ENCODE measurements at regions not wholly inside any gene's neighbourhood (a gene's known extent, or its start where the extent isn't known, plus 50 kb on each side); places are given as distances from the start of the nearest gene placed in this dataset.

DNA sequence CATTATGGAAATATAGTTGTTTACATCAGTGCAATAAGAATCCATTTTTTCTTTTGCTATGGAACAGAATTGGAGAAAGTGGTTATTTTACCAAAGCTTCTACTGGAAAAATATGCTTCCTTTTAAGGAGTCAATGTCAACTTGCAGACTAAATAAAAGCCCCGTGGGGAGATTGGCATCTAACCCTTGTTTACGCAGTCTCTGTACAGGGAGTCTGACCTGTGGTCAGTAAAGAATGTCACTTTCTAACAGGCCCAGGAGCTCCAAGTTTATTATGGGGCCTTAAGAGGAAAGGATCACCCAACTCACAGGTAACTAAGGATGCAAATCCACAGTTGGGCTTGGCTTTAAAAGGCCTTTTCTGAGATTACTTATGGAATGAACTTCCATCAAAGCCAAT, 1751.2 kb downstream of the SI start:
- no peak overlapping the region for H2AK5ac ChIP-seq (ENCODE audit: low read length, severe bottlenecking)
- H3K9me3 ChIP-seq (ENCODE audit: control insufficient read depth, low read length) = peaks cover 39% of the 10 kb centered on the region
- H3K79me1 ChIP-seq (replicated peaks; ENCODE audit: low read length, poor library complexity, severe bottlenecking) = no peaks in the 10 kb centered on the region
- no peak overlapping the region for H3K4me3 ChIP-seq (ENCODE audit: insufficient read depth in 1 of 2, low read depth in 1 of 2, low read length in 2 of 2)
- peak; percentile 75 for DNase-seq
- no peak overlapping the region for H3K23ac ChIP-seq (ENCODE audit: low read length in 2 of 2)
- no peaks in the 10 kb centered on the region for H3K4me1 ChIP-seq (ENCODE audit: control insufficient read depth, insufficient read depth, low read depth, low read length)
- H2BK15ac ChIP-seq (ENCODE audit: low read depth, poor library complexity, severe bottlenecking) = no peak overlapping the region
- H3K27me3 ChIP-seq (ENCODE audit: control insufficient read depth in 1 of 2, insufficient read depth in 1 of 2, low read length in 2 of 2) = no peaks in the 10 kb centered on the region
- no peak overlapping the region for H4K8ac ChIP-seq (ENCODE audit: low read length)
- H3K27ac ChIP-seq (ENCODE audit: low read length, poor library complexity, severe bottlenecking) = no peak overlapping the region
- no peaks in the 10 kb centered on the region for H3K36me3 ChIP-seq (ENCODE audit: control insufficient read depth in 1 of 2, insufficient read depth in 2 of 2, low read depth in 1 of 2, low read length in 2 of 2)
- no peak overlapping the region for H4K91ac ChIP-seq (ENCODE audit: low read length)
- no peak overlapping the region for H2AFZ ChIP-seq (ENCODE audit: low read depth, low read length)
- H3K4me2 ChIP-seq (ENCODE audit: low read length, poor library complexity, severe bottlenecking) = no peak overlapping the region
- no peak overlapping the region for H2BK12ac ChIP-seq (ENCODE audit: low read length in 2 of 2)
- H2BK120ac ChIP-seq (ENCODE audit: low read depth, low read length) = no peak overlapping the region
- H2BK5ac ChIP-seq (ENCODE audit: low read depth, low read length, poor library complexity, severe bottlenecking) = no peak overlapping the region
- H3K14ac ChIP-seq (ENCODE audit: low read length in 2 of 2) = no peak overlapping the region
- H3K18ac ChIP-seq (ENCODE audit: low read depth in 1 of 2, low read length in 2 of 2) = no peak overlapping the region
- H3K4ac ChIP-seq (ENCODE audit: low read depth in 1 of 2, low read length in 2 of 2) = no peak overlapping the region
- 10% methylated on average over 2 of the region's 2 CpGs for WGBS
- H3K9ac ChIP-seq (ENCODE audit: low read length) = no peak overlapping the region

DNA sequence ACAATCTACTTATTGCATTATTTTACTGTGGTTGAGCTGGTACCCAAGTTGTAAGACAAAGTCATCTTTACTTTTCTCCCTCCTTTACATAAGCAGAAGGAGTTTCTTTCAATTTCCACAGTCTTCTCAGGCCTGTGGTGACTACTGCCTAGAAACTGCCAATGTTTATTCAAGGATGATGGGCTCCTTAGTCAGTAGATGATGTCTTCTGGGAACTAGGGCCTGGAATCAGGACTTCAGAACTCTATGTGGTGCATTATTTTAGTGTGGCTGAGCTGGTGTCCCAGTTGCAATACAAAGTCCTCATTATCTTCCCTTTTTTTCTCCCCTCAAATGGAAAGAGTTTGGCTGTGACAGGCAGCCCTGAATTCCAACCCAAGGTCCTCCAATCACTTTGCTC, 1762.5 kb downstream of the SI start:
- no peaks in the 10 kb centered on the region for H3K27me3 ChIP-seq (ENCODE audit: control insufficient read depth in 1 of 2, insufficient read depth in 1 of 2, low read length in 2 of 2)
- no peaks in the 10 kb centered on the region for H3K36me3 ChIP-seq (ENCODE audit: control insufficient read depth in 1 of 2, insufficient read depth in 2 of 2, low read depth in 1 of 2, low read length in 2 of 2)
- H3K27ac ChIP-seq (ENCODE audit: low read length, poor library complexity, severe bottlenecking) = no peak overlapping the region
- H2AK5ac ChIP-seq (ENCODE audit: low read length, severe bottlenecking) = no peak overlapping the region
- H3K4me3 ChIP-seq (ENCODE audit: insufficient read depth in 1 of 2, low read depth in 1 of 2, low read length in 2 of 2) = no peak overlapping the region
- H3K79me1 ChIP-seq (replicated peaks; ENCODE audit: low read length, poor library complexity, severe bottlenecking) = no peaks in the 10 kb centered on the region
- peak; percentile 67 for DNase-seq
- H3K4ac ChIP-seq (ENCODE audit: low read depth in 1 of 2, low read length in 2 of 2) = no peak overlapping the region
- H3K9me3 ChIP-seq (ENCODE audit: control insufficient read depth, low read length) = peaks cover 9% of the 10 kb centered on the region
- no peak overlapping the region for H4K91ac ChIP-seq (ENCODE audit: low read length)
- H3K4me1 ChIP-seq (ENCODE audit: control insufficient read depth, insufficient read depth, low read depth, low read length) = no peaks in the 10 kb centered on the region
- H3K4me2 ChIP-seq (ENCODE audit: low read length, poor library complexity, severe bottlenecking) = no peak overlapping the region
- no peak overlapping the region for H3K18ac ChIP-seq (ENCODE audit: low read depth in 1 of 2, low read length in 2 of 2)
- no peak overlapping the region for H2AFZ ChIP-seq (ENCODE audit: low read depth, low read length)
- H2BK15ac ChIP-seq (ENCODE audit: low read depth, poor library complexity, severe bottlenecking) = no peak overlapping the region
- no peak overlapping the region for H3K14ac ChIP-seq (ENCODE audit: low read length in 2 of 2)
- no peak overlapping the region for H2BK12ac ChIP-seq (ENCODE audit: low read length in 2 of 2)
- no peak overlapping the region for H2BK5ac ChIP-seq (ENCODE audit: low read depth, low read length, poor library complexity, severe bottlenecking)
- no peak overlapping the region for H4K8ac ChIP-seq (ENCODE audit: low read length)
- H2BK120ac ChIP-seq (ENCODE audit: low read depth, low read length) = no peak overlapping the region
- no peak overlapping the region for H3K9ac ChIP-seq (ENCODE audit: low read length)
- no peak overlapping the region for H3K23ac ChIP-seq (ENCODE audit: low read length in 2 of 2)

- Histone ChIP-seq H2AFZ (ENCODE audit: low read depth, low read length) (no peak overlapping the region), H4K91ac (ENCODE audit: low read length) (no peak overlapping the region)
- 94% methylated on average over 2 of the region's 2 CpGs for WGBS
These were observed 1771.9 kb downstream of the SI start for GRCh38 chr3:163306405-163306804.

DNA sequence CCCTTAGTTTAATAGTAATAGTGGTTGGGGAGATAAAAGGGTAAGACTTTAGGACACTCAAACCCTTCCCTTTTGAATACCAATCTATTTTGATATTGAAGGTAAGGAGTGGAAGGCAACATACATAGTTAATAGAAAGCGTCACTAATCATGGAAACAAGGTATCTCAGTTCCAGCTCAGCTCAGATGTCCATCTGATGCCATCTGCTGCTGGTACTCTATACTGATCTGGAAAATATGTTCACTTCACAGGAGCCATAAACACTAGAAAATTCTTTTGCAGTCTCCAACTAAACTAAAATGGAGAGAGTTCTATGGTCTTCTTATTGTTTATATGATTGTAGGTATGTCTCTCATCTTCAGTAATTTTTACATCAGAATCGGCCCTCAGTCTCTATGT, 1777.1 kb downstream of the OTOL1 start:
- Histone ChIP-seq H2BK5ac (ENCODE audit: low read depth, low read length, poor library complexity, severe bottlenecking) (no peak overlapping the region), H2AFZ (ENCODE audit: low read depth, low read length) (no peak overlapping the region), H3K18ac (ENCODE audit: low read depth in 1 of 2, low read length in 2 of 2) (no peak overlapping the region), H3K4me2 (ENCODE audit: low read length, poor library complexity, severe bottlenecking) (no peak overlapping the region), H2BK12ac (ENCODE audit: low read length in 2 of 2) (no peak overlapping the region), H3K4me1 (ENCODE audit: control insufficient read depth, insufficient read depth, low read depth, low read length) (no peaks in the 10 kb centered on the region), H2BK15ac (ENCODE audit: low read depth, poor library complexity, severe bottlenecking) (no peak overlapping the region), H3K4ac (ENCODE audit: low read depth in 1 of 2, low read length in 2 of 2) (no peak overlapping the region), H3K23ac (ENCODE audit: low read length in 2 of 2) (no peak overlapping the region), H3K79me1 (replicated peaks; ENCODE audit: low read length, poor library complexity, severe bottlenecking) (no peaks in the 10 kb centered on the region), H4K91ac (ENCODE audit: low read length) (no peak overlapping the region), H3K14ac (ENCODE audit: low read length in 2 of 2) (no peak overlapping the region), H3K27me3 (ENCODE audit: control insufficient read depth in 1 of 2, insufficient read depth in 1 of 2, low read length in 2 of 2) (no peaks in the 10 kb centered on the region), H3K36me3 (ENCODE audit: control insufficient read depth in 1 of 2, insufficient read depth in 2 of 2, low read depth in 1 of 2, low read length in 2 of 2) (no peaks in the 10 kb centered on the region), H2AK5ac (ENCODE audit: low read length, severe bottlenecking) (no peak overlapping the region), H3K9ac (ENCODE audit: low read length) (no peak overlapping the region), H3K4me3 (ENCODE audit: insufficient read depth in 1 of 2, low read depth in 1 of 2, low read length in 2 of 2) (no peak overlapping the region), H3K27ac (ENCODE audit: low read length, poor library complexity, severe bottlenecking) (no peak overlapping the region), H2BK120ac (ENCODE audit: low read depth, low read length) (no peak overlapping the region), H4K8ac (ENCODE audit: low read length) (no peak overlapping the region), H3K9me3 (ENCODE audit: control insufficient read depth, low read length) (no peaks in the 10 kb centered on the region)
- no peak for DNase-seq
- 95% methylated on average over 2 of the region's 2 CpGs for WGBS

More at GRCh38 chr3:163306405-163306804, 1771.9 kb downstream of the SI start:
- H4K8ac ChIP-seq (ENCODE audit: low read length) = no peak overlapping the region
- H3K27me3 ChIP-seq (ENCODE audit: control insufficient read depth in 1 of 2, insufficient read depth in 1 of 2, low read length in 2 of 2) = no peaks in the 10 kb centered on the region
- H2BK5ac ChIP-seq (ENCODE audit: low read depth, low read length, poor library complexity, severe bottlenecking) = no peak overlapping the region
- no peak overlapping the region for H3K4me3 ChIP-seq (ENCODE audit: insufficient read depth in 1 of 2, low read depth in 1 of 2, low read length in 2 of 2)
- H2BK15ac ChIP-seq (ENCODE audit: low read depth, poor library complexity, severe bottlenecking) = no peak overlapping the region
- no peak overlapping the region for H3K9ac ChIP-seq (ENCODE audit: low read length)
- no peak overlapping the region for H3K4me2 ChIP-seq (ENCODE audit: low read length, poor library complexity, severe bottlenecking)
- no peak for DNase-seq
- H2BK12ac ChIP-seq (ENCODE audit: low read length in 2 of 2) = no peak overlapping the region
- H3K4ac ChIP-seq (ENCODE audit: low read depth in 1 of 2, low read length in 2 of 2) = no peak overlapping the region
- H2BK120ac ChIP-seq (ENCODE audit: low read depth, low read length) = no peak overlapping the region
- H3K18ac ChIP-seq (ENCODE audit: low read depth in 1 of 2, low read length in 2 of 2) = no peak overlapping the region
- H3K23ac ChIP-seq (ENCODE audit: low read length in 2 of 2) = no peak overlapping the region
- no peaks in the 10 kb centered on the region for H3K79me1 ChIP-seq (replicated peaks; ENCODE audit: low read length, poor library complexity, severe bottlenecking)
- H2AK5ac ChIP-seq (ENCODE audit: low read length, severe bottlenecking) = no peak overlapping the region
- H3K14ac ChIP-seq (ENCODE audit: low read length in 2 of 2) = no peak overlapping the region
- no peaks in the 10 kb centered on the region for H3K4me1 ChIP-seq (ENCODE audit: control insufficient read depth, insufficient read depth, low read depth, low read length)
- no peaks in the 10 kb centered on the region for H3K36me3 ChIP-seq (ENCODE audit: control insufficient read depth in 1 of 2, insufficient read depth in 2 of 2, low read depth in 1 of 2, low read length in 2 of 2)
- H3K9me3 ChIP-seq (ENCODE audit: control insufficient read depth, low read length) = peaks cover 55% of the 10 kb centered on the region
- no peak overlapping the region for H3K27ac ChIP-seq (ENCODE audit: low read length, poor library complexity, severe bottlenecking)

Measured in mesenchymal stem cell (in vitro differentiated cells and primary cell).